Activated CD4-positive, alpha-beta T cell treated with anti-CD3 and anti-CD28 coated beads, Interleukin-2, Interleukin-6, amounts not matched to agents 100 ng/mL and 50 ng/mL, durations not matched to agents 16 hours and 8 hours (primary cell): ENCODE measurements at regions not wholly inside any gene's neighbourhood (a gene's known extent, or its start where the extent isn't known, plus 50 kb on each side); places are given as distances from the start of the nearest gene placed in this dataset.

Experiments
- DNase-seq: peaks from one replicate; pipeline ENCODE4 v3.0.0-alpha.2; 2020

DNA sequence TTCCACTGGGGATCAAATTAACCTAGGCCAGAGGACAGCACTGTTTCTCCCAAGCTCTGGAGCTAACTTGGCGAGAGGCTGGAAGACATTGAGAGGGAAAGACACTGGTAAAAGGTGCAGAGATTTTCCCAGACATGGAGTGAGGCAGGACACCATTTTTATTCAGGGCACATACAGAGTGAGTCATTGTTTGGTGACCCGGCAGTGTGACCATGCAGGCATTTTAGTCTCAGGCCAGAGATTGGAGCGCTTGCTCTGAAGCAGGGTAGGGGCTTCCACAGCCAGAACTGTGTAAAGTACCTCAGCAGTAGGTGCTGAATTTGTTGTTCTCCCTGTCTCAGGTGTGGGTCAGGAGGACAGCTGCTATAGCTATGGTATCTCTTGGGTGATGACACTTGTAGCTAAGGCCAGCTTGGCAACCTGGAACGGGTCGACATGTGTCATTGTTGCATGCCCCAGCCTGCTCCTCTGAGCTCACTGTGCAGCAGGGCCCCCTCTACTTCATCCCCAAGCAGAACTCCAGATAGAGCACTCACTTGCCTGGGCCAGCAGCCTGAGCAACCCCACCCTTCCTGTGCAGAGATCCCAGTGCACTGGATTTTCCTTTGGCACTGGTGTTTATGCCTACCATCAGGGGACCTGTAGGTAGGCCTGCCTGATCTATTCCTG is 79.8 kb upstream of the ATP8A1 start:
- DNase-seq, result no peak

- no peak for DNase-seq
Observed at GRCh38 chr4:42733380-42733779, 76.5 kb upstream of the ATP8A1 start.

DNA sequence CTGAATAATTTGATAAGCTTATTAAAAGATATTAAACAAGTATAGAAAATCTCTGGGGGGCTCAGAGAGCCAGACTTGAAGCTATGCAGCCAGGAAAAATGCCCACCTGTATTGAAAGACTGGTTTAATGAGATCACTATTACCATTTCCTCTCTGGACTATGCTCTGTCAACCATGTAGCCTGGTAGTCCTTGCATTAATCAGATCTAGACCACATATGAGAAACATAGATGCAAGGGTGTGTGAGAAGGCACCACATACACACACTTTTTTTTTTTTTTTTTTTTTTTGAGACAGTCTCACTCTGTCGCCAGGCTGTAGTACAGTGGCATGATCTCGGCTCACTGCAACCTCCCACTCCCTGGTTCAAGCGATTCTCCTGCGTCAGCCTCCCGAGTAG is 75.9 kb upstream of the ATP8A1 start:
- DNase-seq, result no peak

DNA sequence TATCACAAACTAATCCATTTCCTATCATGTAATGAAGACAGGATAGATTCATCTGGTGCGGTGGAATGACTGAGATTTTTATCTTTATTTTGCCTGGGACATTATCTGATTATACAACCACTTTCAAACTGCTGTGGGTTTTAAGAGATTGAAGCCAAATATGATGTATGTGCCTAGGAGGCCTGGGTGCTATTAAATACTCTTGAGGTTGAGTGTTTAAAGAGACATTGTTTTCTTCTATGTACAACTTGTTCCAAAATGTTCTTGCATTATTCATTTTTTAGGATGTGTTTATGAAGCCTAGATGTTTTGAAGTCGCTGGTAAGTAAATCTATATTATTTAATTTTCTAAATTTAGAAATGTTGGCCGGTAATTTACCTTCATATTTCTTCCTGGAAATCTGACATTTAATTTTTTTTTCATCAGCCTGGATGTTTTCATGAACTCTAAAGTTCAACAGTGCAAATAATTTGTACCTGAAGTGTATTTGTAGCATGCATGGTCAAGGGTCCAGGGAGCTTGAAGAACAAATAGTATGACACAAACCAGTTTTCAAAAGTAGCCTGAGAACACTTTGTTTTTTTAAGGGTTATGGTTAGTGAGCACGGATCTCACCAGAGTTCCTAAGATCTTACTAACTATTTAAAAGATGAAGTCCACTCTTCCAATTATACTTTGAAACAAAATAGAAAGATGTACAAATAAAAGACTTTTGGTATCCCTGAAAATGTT is 72.8 kb upstream of the ATP8A1 start:
- DNase-seq, result no peak

- no peak for DNase-seq
Observed at GRCh38 chr4:42724451-42724850, 67.5 kb upstream of the ATP8A1 start.

DNA sequence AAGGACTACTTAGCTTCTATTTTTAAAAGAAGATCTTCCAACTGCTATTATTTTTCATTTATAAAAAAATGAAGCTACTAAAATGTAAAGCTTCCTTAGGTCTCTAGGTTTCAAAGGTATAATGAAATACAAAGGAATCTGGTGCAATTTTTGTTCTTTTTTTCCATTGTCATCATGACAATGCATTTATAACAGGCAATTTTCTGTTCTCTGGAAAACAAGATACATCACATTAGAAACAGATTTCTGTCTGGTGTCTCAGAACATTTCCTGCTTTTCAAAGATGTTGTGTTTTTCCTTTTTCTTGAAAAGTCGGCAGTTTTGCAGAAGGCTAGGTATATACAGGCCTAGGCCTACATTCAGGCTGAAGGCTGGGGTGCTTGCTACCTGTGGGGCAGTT is 63.6 kb upstream of the ATP8A1 start:
- DNase-seq, result no peak

DNA sequence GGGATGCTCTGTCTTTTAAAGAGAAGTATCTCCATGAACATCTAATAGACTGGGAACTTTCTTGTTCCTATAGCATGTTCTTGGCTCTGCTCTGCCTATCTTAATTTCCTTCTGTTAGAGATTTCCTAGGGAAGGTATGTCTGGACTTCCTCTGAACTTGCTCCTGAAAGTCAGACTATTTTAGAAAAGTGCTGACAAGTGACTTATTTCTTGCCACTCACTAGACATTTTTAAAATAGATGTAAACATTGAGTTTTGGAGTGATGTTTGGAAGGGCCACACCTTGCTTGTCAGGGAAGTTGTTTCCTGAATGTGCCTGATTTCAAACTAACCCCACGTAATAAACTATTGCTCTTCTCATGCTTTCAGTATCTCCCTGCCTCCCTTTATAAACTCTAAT is 62.4 kb upstream of the ATP8A1 start:
- DNase-seq, result no peak

DNA sequence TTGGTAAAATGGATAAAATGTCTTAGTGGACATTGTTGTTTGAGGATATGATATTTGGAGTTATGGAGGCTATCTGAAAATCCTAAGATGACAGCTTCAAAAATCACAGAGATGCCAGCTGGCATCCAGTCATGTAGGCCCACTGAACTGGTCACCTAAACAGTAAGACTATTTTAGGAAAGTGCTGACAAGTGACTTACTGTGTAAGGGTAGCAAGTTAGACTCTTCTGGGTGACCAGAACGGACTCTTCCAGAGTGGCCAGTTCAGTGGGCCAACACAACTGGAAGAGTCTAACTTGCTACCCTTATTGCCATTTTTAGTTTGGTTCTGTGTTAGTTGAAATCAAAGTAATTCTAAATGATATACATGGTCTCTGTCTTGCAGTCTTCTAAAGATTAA is 61.4 kb upstream of the ATP8A1 start:
- DNase-seq, result no peak

- DNase-seq, result no peak
Observed at GRCh38 chr4:42716996-42717395, 60.1 kb upstream of the ATP8A1 start.

DNA sequence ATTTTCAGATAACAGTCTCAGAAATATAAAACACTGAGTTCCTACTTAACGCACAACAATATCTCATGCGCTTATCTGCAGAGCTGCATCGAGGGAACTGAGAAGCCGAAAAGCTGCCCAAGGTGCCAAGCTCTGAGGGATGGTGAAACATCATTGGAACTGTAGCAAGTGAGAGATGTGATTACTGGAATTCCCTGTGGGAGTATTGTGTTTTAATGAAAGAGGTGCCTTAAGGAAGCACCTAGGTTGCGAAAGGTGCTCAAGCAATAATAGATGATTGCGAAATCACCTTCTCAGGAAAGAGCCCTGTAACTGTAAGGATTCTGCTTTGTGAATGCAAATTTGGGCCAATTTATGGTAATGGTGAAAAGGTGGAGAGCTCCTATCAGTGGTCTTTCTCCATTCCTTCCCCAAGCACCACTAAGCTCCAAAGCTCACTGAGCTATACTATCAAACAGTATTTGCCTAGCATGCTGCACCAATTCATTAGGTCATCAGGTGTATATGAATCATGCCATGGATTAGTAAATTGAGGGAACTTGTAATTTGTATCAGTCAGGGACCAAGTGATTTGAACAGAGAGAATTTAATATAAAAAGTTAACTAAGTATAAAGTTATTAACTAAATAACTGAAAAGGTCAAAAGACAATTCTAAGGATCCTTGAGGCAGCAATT is 59.0 kb upstream of the ATP8A1 start:
- no peak for DNase-seq

- no peak for DNase-seq
Observed at GRCh38 chr4:42713391-42713790, 56.5 kb upstream of the ATP8A1 start.

GRCh38 chr4:42712854-42713253 is 55.9 kb upstream of the ATP8A1 start:
- no peak for DNase-seq

- no peak for DNase-seq
Observed at GRCh38 chr4:42711496-42711895, 54.6 kb upstream of the ATP8A1 start.

DNA sequence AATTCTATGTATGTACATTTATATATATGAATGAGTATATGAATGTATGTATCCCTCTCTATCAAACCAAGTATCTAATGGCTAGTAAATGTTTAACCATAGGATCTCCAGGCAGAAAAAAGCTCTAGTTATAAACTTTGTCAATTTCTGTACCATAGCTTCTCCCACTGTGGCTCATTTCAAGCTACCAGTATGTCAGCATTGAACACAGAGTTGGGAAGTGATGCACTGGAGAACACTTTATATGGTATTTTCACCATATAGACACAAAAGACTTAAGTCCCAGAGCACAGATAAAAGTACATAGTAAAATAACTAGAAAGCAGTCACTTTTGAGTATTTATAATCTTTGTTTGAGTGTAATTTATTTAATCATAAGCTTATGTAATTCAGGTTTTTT is 53.9 kb upstream of the ATP8A1 start:
- no peak for DNase-seq

DNA sequence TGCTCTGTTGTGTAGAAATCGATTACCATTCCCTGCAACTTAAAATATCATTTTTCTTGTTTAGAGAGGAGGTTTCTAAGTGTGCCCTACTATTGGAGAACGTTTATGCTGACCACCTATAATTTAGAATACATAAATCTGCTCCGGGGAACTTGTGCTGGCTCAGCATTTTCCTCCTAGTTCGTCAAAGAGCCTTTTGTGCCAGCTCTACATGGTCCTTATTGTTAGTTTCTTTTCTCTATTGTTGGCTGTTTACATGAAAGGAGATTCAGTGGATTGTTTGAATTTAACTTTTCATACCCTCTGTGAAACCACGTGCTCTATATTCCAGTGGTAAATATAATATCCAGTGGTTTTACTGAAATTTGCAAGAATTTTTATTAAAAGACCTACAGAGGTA is 53.4 kb upstream of the ATP8A1 start:
- DNase-seq, result no peak

DNA sequence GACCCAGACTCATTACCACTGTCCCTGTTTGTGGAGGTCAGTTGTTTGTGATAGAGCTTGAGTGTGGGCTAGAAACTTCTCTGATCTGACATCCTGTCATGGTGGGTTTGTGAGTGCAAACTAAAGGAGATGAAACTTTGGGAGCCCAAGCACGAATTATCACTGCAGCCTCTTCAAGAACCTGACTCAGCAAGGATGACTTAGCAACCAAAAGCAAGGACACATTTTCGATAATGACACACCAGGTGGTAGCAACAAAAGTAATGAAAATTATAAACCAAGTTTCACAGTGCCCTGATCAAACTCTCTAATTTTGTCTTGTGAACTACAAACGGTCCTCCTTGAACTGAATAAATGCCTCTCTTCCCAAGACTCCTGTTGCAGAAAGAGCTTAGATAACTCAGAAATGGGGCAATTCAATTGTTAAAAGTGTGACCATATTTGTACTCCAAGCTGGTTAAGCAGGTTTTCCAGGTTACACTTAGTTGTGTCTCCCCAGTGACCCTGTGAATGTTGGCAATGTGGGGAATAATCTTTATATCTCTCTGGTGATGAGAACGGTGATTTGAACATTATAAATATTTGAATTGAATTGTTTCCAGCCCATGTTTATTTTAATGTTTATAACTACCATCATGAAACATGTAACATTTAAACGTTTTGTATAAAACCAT is 52.6 kb upstream of the ATP8A1 start:
- DNase-seq, result no peak

GRCh38 chr4:42708625-42709024 is 51.7 kb upstream of the ATP8A1 start:
- DNase-seq, result no peak
